Stromal cell of bone marrow (primary cell): ENCODE measurements at regions not wholly inside any gene's neighbourhood (a gene's known extent, or its start where the extent isn't known, plus 50 kb on each side); places are given as distances from the start of the nearest gene placed in this dataset.

ENCODE experiments used
- DNase-seq: peaks from one replicate; pipeline ENCODE4 v3.0.0-alpha.2; 2012; ENCODE audit warnings: low read depth

DNA sequence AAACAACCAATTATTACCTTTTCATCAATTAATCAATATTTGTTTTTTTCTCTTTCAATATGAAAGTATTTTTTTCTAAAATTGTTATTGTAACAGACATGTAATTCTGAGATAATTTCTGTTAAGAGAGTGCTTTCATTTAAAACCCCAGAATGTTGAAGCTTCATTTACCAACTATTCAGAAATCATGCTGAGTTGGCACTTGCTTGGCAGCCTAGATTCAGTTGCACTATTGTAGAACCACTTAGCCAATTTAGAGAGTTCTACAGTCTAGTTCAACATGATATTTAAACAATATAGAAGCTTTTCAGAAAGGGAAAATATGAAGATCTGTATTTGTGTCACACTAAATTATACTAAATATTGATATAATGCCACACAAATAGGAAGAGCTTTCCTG is 56.1 kb upstream of the NKAIN2 start:
- no peak for DNase-seq

DNA sequence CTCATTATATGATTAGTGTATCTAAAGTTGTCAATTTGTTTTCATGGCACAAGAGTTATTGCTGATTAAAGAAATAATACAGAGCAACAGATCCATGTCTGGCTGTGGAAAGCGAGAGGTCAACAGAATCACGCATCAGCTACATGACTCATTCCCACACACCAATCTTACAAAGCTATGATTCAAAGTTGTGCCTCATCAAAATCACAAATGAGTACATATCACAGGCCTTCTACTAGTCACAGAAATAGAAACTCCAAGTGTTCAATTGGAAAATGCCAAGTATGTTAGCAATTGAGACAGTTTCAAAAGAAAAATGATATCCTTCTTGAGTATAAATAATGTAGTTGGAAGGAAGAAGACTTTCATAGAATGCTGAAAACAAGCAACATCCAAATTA is 57.8 kb upstream of the NKAIN2 start:
- peak; percentile 76 for DNase-seq

- DNase-seq = no peak
Measured at GRCh38 chr6:123744840-123745239, 58.8 kb upstream of the NKAIN2 start.

DNA sequence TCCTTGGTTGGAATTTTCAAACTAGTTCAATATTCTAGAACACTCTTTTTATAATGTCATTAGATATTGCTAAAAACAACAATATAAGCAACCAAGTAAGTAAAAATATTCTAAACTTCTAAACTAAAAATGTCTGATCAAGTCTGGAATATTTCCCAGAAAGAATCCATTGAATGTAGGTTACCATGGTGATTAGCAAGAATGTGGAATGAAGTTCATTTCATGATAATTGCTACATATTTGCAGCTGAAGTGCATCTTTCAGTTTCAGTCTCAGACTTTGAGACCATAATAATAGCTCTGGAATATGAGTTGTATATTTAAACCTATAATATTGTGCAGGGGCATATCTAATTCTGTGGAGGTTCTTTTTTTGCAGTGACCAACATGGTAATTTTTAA is 61.0 kb upstream of the NKAIN2 start:
- no peak for DNase-seq

DNA sequence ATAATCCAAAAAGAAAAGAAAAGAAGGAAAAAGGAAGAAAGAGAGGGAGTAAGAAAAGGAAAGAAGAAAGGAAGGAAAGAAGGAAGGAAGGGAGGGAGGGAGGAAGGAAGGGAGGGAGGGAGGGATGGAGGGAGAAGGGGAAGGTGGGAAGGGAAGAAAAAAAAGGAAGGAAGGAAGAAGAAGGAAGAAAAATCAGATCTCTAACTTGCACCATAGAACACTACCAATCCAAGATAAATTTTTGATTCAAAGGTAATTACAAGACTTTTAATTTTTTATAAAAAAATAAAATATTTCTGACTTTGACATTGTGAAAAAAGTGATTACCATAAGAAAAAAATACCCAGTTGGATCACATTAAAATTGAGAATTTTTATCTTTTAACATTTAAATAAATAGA is 70.5 kb upstream of the NKAIN2 start:
- no peak for DNase-seq

DNA sequence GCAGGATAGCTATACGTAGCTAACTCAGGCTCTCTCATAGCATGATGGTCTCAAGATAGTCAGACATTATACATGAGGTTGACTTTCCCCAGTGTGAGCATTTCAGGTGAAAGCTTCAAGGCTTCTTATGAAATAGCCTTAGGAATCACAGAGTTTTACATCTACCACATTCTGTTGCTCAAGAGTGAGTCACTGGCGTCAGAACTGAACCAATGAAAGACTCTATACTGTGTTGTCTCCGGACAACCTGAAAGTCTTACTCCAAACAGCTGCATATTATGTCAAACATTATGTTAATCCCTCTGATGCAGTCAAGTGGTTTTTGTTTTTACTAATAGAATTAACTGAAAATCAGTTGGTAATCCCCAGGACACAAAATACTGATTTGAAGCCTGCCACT is 79.8 kb upstream of the TRDN start:
- DNase-seq = no peak

DNA sequence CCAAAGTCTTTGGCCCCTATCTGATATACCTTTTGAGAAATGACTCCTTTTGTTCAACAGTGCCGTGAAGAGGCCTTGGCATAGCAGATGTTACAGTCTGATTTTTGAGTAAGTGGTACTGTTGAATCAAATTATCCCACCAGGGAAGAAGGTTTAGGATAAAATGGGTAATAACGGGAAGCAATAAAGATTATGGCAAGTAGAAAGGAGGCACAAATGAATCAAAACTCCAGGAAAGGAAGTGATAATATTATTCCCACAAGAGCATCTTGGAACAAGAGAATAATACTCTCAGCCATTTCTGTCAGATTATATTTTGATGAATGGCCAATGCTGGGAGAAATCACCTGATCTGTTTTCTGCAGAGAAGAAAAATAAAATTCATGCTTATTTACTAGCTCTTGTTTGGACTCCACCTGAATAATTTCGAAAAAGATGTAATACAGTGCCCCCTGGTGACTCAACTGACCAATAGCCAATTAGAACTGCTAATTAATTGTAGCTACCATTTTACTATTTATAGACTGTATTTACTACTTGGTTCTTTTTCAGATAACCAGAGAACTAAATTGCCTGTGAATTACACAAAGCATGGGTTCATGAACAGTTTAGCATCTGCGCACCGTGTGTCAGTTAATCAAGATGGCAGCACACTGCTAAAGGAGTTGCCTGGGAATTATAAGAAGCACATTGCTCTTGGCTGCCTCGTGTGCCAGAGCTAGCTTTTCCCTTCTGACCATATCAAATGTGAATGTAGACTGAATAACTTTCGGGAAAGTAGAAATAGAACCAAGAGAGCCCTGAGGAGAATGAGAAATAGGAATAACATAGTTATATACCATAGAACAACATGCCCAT is 78.5 kb upstream of the TRDN start:
- peak; percentile 10 for DNase-seq

DNA sequence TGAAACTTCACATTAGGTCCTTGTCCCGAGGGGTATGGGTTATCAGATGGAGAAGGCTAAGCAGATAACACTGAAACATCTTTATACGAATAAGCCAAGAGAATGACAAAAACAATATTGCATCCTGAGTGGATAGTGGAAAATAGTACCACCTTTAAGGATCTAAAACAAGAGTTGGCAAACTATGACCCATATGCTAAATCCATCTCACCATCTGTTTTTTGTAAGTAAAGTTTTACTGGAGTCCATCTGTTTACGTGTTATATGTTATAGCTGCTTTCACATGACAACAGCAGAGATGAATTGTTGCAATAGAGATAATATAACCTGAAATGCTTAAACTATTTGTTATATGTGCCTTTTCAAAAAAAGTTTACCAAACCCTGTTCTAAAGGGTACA is 76.1 kb upstream of the TRDN start:
- DNase-seq = no peak

- no peak for DNase-seq
Measured at GRCh38 chr6:123702943-123703342, 66.2 kb upstream of the TRDN start.

GRCh38 chr6:123687864-123688263 is 51.1 kb upstream of the TRDN start:
- no peak for DNase-seq
